ENCODE measurements at regions not wholly inside any gene's neighbourhood (a gene's known extent, or its start where the extent isn't known, plus 50 kb on each side); places are given as distances from the start of the nearest gene placed in this dataset.

GRCh38 chr20:22775256-22775655, 190.9 kb upstream of the FOXA2 start:
- DNase-seq (ENCODE audit: insufficient read length, low spot score, missing footprints), result no peak
- no peak overlapping the region for H2AFZ ChIP-seq (ENCODE audit: low read length)
- TF ChIP-seq, protein P1, sequence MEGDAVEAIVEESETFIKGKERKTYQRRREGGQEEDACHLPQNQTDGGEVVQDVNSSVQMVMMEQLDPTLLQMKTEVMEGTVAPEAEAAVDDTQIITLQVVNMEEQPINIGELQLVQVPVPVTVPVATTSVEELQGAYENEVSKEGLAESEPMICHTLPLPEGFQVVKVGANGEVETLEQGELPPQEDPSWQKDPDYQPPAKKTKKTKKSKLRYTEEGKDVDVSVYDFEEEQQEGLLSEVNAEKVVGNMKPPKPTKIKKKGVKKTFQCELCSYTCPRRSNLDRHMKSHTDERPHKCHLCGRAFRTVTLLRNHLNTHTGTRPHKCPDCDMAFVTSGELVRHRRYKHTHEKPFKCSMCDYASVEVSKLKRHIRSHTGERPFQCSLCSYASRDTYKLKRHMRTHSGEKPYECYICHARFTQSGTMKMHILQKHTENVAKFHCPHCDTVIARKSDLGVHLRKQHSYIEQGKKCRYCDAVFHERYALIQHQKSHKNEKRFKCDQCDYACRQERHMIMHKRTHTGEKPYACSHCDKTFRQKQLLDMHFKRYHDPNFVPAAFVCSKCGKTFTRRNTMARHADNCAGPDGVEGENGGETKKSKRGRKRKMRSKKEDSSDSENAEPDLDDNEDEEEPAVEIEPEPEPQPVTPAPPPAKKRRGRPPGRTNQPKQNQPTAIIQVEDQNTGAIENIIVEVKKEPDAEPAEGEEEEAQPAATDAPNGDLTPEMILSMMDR (IDR thresholded peaks at IDR 0.05; ENCODE audit: extremely low read depth, low read depth, low read length), result no peak
- peaks cover 5% of the 10 kb centered on the region for H3K27me3 ChIP-seq (ENCODE audit: insufficient read depth, low read length)
- H4K20me1 ChIP-seq (ENCODE audit: insufficient read depth, low read length), result no peaks in the 10 kb centered on the region
- H3K4me2 ChIP-seq (ENCODE audit: insufficient read depth, low read length), result no peak overlapping the region
- no peaks in the 10 kb centered on the region for H3K79me2 ChIP-seq (ENCODE audit: insufficient read depth, low read length)
- no peaks in the 10 kb centered on the region for H3K4me1 ChIP-seq (ENCODE audit: insufficient read depth, low read length)
- no peak overlapping the region for H3K27ac ChIP-seq (ENCODE audit: low read depth, low read length)
- no peaks in the 10 kb centered on the region for H3K9me3 ChIP-seq (ENCODE audit: low read depth, low read length)
- H3K4me3 ChIP-seq (ENCODE audit: insufficient read depth, low read length), result no peak overlapping the region
- H3K36me3 ChIP-seq (ENCODE audit: insufficient read depth, low read length), result no peaks in the 10 kb centered on the region

- DNase-seq (ENCODE audit: insufficient read length, low spot score, missing footprints), result no peak
- Histone ChIP-seq H3K4me3 (ENCODE audit: insufficient read depth, low read length) (no peak overlapping the region), H3K27me3 (ENCODE audit: insufficient read depth, low read length) (peaks cover 5% of the 10 kb centered on the region), H3K4me2 (ENCODE audit: insufficient read depth, low read length) (no peak overlapping the region), H3K4me1 (ENCODE audit: insufficient read depth, low read length) (no peaks in the 10 kb centered on the region), H3K9me3 (ENCODE audit: low read depth, low read length) (no peaks in the 10 kb centered on the region), H3K36me3 (ENCODE audit: insufficient read depth, low read length) (no peaks in the 10 kb centered on the region), H2AFZ (ENCODE audit: low read length) (no peak overlapping the region), H4K20me1 (ENCODE audit: insufficient read depth, low read length) (no peaks in the 10 kb centered on the region), H3K79me2 (ENCODE audit: insufficient read depth, low read length) (no peaks in the 10 kb centered on the region), H3K27ac (ENCODE audit: low read depth, low read length) (no peak overlapping the region)
- TF ChIP-seq, protein P1 (IDR thresholded peaks at IDR 0.05; ENCODE audit: extremely low read depth, low read depth, low read length), result no peak
Measured at GRCh38 chr20:22775671-22776139, 191.3 kb upstream of the FOXA2 start.

DNA sequence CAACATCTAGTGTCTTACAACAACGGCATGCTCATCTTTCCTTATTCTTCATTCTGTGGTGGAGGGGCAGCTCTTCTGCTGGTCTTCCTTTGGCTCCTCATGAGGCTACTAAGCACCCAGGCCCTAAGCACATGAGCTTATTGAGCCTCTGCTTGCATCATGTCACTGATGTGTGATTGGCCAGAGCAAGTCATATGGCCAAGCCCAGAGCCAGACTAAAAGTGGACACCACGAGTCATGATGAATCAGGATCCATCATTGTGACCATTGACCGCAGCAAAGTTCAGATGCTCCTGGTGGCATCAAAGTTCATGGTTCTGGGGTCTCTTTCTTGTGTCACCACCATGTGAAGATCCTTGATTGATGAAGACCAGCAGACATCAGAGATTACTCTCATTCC, 192.0 kb upstream of the FOXA2 start:
- TF ChIP-seq, protein P1 (IDR thresholded peaks at IDR 0.05; ENCODE audit: extremely low read depth, low read depth, low read length), result no peak
- no peak overlapping the region for H3K27ac ChIP-seq (ENCODE audit: low read depth, low read length)
- no peak for DNase-seq (ENCODE audit: insufficient read length, low spot score, missing footprints)

GRCh38 chr20:22779878-22780277, 195.5 kb upstream of the FOXA2 start:
- Histone ChIP-seq H4K20me1 (ENCODE audit: insufficient read depth, low read length) (no peaks in the 10 kb centered on the region), H3K4me1 (ENCODE audit: insufficient read depth, low read length) (no peaks in the 10 kb centered on the region), H3K4me2 (ENCODE audit: insufficient read depth, low read length) (no peak overlapping the region), H3K27ac (ENCODE audit: low read depth, low read length) (no peak overlapping the region), H3K36me3 (ENCODE audit: insufficient read depth, low read length) (no peaks in the 10 kb centered on the region), H2AFZ (ENCODE audit: low read length) (no peak overlapping the region), H3K9me3 (ENCODE audit: low read depth, low read length) (no peaks in the 10 kb centered on the region), H3K4me3 (ENCODE audit: insufficient read depth, low read length) (no peak overlapping the region), H3K27me3 (ENCODE audit: insufficient read depth, low read length) (no peaks in the 10 kb centered on the region), H3K79me2 (ENCODE audit: insufficient read depth, low read length) (no peaks in the 10 kb centered on the region)
- TF ChIP-seq, protein P1 (IDR thresholded peaks at IDR 0.05; ENCODE audit: extremely low read depth, low read depth, low read length), result no peak
- DNase-seq (ENCODE audit: insufficient read length, low spot score, missing footprints), result no peak

More for the DNA sequence above, 192.0 kb upstream of the FOXA2 start:
- no peak overlapping the region for H3K4me3 ChIP-seq (ENCODE audit: insufficient read depth, low read length)
- peaks cover 5% of the 10 kb centered on the region for H3K27me3 ChIP-seq (ENCODE audit: insufficient read depth, low read length)
- no peaks in the 10 kb centered on the region for H3K36me3 ChIP-seq (ENCODE audit: insufficient read depth, low read length)
- H3K9me3 ChIP-seq (ENCODE audit: low read depth, low read length), result no peaks in the 10 kb centered on the region
- no peak overlapping the region for H3K4me2 ChIP-seq (ENCODE audit: insufficient read depth, low read length)
- no peak overlapping the region for H2AFZ ChIP-seq (ENCODE audit: low read length)
- H3K79me2 ChIP-seq (ENCODE audit: insufficient read depth, low read length), result no peaks in the 10 kb centered on the region
- H4K20me1 ChIP-seq (ENCODE audit: insufficient read depth, low read length), result no peaks in the 10 kb centered on the region
- H3K4me1 ChIP-seq (ENCODE audit: insufficient read depth, low read length), result no peaks in the 10 kb centered on the region

Measured in osteoblast (primary cell).